Hematopoietic multipotent progenitor cell treated with erythropoietin and hydrocortisone succinate and interleukin-3 and kit ligand, for 6 days (in vitro differentiated cells): ENCODE measurements at regions not wholly inside any gene's neighbourhood (a gene's known extent, or its start where the extent isn't known, plus 50 kb on each side); places are given as distances from the start of the nearest gene placed in this dataset.
"Not testable (repeated sequence)": the region's sequence is repeated elsewhere in the genome, so short reads cannot be mapped to it uniquely, and the experiment has no call there.

ENCODE experiments used
- DNase-seq: peaks from one replicate; pipeline ENCODE4 v3.0.0-alpha.2; 2015

DNA sequence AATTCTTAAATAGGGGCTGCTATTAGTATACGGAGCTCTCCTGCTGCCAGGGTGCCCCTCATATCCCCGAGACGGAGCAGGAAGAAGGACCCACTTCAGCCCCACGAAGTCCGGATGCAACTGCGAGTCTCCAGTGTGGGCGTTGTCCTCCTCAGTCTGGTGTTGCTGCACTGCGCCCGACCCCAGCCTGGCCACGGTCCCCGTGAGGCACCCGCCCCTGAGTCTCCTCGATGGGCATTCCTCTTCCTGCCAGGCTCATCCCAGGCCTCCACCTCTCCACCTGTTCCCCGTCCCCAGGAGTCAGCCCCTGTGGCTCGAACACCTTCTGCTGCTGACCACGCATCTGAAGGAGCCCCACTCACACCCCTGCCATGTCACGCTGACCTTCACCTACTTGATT, 68.1 kb upstream of the SFSWAP start:
- no peak for DNase-seq

DNA sequence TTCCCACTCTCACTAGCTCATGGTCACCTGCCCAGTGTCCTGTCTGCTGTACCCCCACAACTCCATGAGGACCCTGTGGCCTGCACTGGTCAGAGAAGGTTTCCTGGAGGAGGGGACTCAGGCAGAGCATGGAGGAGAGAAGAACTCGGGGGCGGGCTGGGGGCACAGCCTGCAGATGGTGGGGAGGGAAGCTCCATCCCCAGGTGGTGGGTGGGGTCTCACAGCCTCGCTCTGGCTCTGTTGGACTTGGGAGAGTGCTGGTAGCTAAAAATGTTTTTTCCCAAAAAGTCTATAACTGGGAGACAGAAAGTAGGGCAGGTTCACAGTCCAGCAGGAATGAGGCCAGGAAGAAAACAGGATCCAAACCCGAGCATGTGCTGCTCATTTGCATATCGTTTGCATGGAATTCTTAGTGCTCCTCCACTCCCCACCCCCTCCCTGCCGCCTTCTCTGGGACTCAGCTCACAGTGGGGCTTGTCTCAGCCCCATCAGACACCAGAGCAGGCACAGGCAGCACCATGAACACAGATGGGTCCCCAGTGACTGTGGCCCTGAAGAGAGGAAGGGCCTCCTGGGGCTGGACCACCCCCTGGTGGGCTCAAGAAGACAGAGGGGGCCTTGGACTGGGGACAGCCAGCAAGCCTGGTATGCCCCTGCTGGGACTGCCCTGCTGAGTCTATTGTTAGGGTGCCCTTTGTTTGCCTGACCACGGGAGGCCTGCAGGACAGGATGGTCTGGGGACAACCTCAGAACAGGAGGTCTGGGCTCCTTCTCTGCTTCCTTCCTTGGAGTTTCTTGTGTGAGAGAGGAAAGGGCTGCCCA, 67.0 kb upstream of the SFSWAP start:
- no peak for DNase-seq

GRCh38 chr12:131644481-131644880, 66.4 kb upstream of the SFSWAP start:
- DNase-seq = no peak

DNA sequence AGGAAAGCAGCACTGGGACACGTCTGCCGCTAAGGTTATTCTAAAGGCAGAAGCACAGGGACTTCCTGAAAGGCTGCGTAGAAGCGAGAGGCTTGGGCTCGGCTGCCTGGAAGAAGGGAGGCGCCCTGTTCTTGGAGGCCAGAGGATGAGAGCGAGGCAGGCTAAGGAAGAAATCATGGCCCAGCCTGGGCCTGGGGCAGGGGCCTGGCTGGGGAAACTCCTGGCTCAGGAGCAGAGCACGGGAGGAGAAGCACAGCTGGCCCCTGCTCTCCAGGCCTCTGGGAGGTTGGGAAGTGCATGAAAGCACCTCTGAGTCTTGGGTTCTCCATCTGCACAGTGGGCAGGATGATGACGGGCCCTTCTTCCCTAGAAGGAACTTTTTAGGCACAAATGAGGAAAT, 66.0 kb upstream of the SFSWAP start:
- not testable (repeated sequence) for DNase-seq

DNA sequence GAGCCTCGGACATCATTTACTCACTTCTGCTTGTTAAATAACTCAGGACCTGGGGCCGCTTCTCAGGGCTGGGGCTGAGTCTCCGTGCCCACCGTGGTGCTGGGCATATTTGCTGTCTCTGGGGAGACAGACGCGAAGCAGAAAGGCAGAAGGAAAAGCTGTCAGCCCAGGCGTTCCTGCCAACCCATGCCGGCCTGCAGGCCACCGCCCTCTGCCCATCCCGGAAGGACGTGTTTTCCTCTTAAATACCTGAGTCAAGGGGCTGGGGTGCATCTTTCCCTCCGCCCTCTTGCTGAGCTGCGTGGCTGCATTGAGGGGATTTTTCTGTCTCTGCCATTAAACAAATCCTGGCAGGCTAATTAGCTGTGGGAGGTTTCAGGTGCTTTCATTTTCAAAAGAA, 65.3 kb upstream of the SFSWAP start:
- not testable (repeated sequence) for DNase-seq

DNA sequence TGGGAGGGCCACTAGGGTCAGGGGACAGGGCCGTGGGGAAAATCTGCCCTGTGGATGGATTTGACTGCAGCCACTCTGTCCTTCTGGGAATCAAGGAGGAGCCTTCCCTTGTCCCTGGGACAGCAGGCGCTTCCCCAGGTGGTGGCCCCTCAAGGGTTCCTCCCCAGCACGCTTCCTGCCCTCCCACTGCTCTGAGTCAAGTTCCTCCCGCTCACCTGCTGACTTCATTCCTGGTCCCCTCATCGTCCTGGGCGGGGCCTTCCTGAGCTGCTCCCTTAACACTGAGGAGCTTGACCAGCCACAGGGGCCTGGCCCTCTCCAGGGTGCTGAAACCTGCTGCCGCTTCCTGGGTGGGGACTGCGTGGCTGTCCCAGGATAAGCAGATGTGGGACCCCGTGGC, 64.4 kb upstream of the SFSWAP start:
- DNase-seq = not testable (repeated sequence)

DNA sequence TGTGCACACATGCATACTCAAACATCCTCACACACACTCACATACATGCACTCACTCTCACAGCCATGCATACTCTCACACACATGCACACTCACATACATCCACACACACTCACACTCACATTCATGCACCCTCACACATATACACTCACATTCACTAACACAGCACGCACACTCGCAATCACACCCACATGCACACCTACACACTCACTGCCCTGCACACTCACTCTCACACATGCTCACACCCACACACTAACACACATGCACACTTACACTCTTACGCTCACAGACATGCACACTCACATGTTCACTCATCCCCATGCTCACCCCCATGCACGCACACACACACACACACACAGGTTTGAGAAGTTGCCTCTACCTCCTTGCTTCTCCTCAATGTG, 63.2 kb upstream of the SFSWAP start:
- DNase-seq = no peak

DNA sequence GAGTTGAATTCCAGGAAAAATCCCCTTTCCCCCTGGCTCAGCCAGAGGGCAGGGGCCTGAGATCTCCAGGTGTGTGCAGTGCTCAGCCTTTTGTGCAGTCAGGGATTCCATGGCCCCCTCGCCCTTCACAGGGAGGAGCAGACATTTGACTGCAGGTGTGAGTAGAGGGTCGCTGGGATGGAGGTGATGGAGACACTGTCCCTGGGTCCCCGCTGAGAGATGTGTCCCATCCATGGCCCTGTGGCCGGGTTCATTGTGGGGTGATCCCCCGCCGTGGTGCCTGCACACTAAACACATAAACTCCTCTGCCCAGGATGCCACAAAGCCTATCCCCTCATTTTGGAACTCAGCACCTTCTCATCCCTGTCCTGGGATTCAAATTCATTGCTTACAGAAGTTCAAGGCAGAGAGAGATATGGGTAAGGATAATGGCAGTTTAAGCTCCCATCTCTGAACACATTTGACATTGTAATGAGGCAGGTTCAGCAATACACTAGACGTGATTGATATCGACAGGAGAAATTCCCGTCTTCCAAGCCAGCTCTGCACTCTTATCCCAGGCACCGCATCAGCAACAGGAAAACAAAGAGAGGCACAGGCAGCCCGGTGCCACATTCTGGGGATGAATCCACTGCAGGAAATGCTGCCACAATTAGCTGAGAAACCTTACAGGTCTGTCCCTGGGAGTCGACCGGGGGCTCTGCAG, 55.3 kb upstream of the SFSWAP start:
- not testable (repeated sequence) for DNase-seq

DNA sequence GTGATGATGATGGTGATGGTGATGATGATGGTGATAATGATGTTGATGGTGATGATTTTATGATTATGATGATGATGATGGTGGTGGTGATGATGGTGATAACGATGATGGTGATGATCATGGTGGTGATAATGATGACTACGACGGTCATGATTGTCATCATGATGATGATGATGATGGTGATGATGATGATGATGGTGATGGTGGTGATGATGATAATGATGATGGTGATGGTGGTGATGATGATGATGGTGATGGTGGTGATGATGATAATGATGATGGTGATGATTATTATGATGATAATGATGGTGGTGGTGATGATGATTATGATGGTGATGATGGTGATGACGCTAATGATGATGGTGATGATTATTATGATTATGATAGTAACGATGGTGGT, 54.1 kb upstream of the SFSWAP start:
- not testable (repeated sequence) for DNase-seq

- DNase-seq = not testable (repeated sequence)
Observed at GRCh38 chr12:131658605-131659004, 52.3 kb upstream of the SFSWAP start.

DNA sequence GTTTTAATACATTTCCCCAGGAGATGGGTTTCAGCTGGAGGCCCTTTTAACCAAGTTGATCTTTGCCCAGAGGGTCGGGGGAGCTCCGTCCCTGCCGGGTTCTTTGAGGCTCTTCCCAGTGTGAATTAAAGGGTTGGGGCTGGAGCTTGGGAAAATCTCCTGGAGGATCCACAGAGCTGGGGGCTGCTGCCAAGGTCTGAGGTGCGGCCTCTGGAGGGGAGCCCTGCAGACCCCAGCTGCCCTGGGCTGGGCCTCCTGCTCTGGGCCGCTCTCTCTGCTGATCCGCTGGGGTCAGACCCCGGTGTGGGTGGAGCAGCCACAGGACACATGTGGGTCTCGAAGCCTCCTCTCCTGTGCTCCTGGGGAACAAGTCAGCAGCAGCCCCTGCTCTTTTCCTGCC, 51.4 kb upstream of the SFSWAP start:
- not testable (repeated sequence) for DNase-seq

- DNase-seq = not testable (repeated sequence)
Observed at GRCh38 chr12:131659976-131660375, 50.9 kb upstream of the SFSWAP start.

GRCh38 chr12:131660401-131660800, 50.5 kb upstream of the SFSWAP start:
- not testable (repeated sequence) for DNase-seq
